ENCODE measurements at regions not wholly inside any gene's neighbourhood (a gene's known extent, or its start where the extent isn't known, plus 50 kb on each side); places are given as distances from the start of the nearest gene placed in this dataset.
A peak's percentile ranks its signal among the peaks of the same experiment; 100 is the strongest.

DNA sequence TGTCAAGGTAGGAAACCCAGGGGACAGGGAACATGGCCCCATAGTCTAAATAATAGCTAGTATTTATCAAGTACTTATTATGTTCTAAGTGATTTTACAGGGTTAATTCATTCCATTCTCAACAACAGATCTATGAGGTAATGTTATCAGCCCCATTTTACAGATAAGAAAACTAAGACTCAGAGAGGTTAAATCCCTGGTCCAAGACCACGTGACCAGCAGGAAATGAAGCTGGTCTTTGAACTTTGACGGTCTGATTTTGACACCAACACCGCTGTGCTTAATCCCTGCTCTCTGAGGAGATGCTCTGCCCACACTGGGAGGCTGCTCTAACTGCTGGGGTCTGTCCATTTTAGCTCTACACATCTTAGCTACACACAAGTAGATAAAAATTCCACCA, 253.5 kb downstream of the SPTSSA start:
- no peak for DNase-seq

DNA sequence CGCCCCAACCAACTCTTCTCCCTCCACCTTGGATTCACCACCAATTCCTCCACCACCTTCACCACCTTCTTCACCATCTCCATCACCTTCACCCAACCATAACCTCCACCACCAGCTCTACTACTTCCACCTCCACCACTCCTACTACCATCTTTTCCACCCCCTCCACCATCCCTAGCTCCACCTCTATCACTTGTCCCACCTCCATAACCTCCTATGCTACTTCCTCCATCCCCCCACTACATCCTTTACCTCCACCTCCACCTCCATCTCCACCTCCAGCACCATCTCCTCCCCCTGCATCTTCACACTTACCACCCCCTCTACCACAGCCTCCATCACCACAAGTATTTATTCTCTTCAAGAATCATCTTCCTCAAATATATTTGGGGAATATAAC, 254.9 kb upstream of the EGLN3 start:
- DNase-seq: no peak

DNA sequence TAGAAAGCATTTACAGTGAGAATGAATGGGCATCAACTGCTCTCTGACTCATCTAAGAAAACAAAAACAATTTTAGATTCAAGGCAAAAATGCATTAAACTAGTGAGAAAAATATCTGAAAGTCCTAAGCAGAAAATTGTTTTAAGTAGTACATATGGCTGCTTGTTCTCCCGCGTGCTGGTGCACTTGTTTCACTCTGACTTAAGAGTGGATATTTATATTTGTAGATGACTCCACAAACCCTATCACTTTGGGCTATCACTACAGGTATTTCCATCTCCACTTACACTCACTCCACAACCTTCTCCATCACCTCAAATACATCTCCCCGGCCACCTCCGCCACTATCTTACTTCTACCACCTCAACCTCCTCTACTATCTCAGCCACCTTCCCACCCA, 253.9 kb upstream of the EGLN3 start:
- DNase-seq: no peak

DNA sequence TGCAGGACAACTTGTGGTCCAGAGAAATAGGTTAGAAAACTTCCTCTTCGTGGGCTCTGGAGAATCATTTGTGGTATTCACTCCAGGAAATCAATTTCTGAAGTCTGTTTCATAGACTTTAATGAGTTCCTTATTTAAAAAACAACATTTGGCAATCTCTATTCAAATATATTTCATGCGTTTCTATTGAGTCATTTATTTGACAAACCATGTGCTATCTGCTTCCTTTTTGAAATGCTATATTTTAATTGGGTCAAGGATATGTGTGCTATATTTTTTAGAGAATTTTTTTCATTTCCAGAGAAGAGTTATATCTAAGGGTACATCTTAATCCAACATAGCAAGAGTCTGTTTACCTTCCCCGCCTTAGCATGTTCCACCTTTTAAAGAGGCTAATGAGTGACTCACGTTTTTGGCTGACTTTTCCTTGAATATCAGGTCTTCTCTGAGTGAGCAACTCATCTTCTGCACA, 252.4 kb upstream of the EGLN3 start:
- no peak for DNase-seq

DNA sequence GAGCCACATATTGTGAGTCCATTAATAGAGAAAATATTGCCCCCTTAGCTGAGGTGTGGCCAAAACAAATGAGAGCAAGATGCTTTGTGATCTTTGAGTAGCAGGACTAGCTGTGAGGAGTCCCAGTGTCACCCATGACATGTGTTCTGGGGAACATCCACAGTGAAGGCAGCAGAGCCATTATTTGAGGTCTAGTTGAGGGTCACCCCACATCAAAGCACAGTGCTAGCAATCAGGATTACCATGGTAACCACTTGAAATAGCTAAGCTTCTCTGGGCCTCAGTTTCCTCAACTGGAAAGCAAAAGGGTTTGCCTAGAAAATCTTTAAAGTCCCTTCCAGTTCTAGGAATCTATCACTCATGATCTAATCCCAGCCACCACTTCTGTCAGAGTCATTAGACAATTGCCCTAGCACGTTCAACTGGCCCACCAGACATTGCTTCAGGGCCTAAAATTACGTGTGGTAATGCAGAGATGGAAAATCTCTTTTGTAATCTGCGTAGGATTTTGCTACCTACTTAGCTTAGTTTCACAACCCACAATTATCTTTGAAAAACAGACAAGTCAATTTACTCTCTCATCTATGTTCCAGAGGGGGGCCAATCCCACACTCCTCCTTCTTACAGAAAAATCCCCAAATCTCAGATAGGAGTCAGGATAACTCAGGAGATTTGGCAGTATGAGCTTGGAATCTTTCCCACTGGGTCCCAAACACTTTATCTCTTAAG, 251.2 kb upstream of the EGLN3 start:
- DNase-seq: peak; percentile 2

DNA sequence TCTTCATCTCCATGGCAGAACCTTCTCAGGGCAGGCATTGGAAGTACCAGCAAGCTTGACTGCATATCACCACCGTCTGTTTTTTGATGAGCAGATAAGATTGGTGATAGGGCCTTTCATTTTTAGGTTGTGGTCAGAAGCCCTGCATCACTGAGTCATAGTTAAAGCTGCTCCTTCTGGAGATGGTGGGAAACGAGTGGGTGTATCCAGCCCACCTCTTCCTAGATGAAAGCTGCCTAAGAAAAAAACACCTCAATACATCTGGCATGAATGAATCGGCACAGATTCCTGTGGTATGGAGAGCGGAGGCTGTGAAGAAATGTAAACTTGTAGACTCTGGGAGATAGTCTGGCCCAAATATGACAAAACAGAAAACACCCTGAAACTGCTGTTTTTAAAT, 248.7 kb upstream of the EGLN3 start:
- peak; percentile 21 for DNase-seq

DNA sequence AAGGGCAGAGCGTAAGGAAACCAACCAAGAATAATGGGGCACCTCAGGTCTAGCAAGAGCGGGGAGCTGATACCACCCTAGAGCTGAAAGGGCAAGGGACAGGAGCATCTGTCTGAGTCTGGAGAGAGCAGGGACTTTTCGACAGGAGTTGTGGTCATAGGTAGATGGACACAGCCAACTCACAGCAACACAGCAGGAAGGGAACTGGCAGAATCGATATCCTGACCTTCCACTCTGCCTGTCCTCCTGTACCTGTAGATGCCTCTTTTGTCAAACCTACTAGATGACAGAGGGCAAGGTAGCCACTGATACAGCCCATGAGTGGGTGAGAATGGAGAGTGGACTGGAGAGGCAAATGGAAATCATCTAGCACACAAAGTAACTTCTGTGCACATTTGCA, 247.2 kb upstream of the EGLN3 start:
- DNase-seq: no peak

DNA sequence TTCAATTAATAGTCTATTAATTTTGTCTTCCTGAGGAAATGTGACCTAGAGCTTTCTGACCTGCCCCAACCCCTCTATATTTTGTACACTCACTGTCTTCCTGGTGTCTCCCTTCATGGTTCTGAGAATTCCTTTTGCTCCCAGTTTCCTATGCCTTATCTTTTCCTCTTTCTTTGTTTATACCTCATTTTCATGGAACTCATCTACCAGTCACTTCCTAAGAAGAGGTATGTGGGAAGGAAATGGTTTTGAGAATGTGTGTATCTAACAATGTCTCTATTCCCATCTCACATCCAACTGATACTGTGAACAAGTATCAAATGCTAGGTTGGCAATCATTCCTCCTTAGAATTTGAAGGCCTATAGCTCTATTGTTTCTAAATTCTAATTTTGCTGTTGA, 245.1 kb upstream of the EGLN3 start:
- no peak for DNase-seq

DNA sequence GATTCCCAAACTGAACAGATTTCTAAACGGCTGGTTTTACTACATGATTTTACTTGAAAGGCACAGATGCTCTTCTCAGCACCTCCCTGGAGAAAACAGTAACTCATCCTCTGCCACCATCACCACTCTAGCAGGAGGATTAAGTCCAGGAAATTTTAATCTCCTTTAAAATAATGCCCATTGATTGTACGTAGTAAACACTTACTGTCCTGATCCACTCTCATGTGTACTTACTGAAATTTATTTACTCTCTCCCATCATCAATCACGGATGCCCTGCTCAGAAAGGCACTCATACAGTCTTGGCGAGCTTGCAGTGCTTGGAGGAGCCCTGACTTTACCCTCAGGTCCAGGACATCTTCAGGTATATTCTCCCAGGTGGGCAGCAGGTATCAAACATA, 239.8 kb upstream of the EGLN3 start:
- no peak for DNase-seq

DNA sequence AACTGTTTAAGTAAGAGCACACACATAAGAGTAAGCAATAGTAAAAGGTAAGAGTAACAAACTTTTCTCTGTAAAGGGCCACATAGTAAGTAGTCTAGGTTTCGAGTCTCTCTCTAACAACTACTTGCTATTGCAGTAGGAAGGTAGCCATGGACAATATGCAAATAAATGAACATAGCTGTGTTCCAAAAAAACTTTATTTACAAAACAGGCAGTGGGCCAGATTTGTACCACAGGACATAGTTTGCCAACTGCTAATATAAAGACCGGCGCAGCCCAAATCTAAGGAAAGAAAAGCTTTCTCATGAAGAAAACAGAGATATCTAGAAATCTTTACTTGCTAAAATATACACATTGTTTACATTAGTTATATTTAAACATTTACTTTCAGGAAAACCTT, 239.0 kb upstream of the EGLN3 start:
- DNase-seq: no peak

DNA sequence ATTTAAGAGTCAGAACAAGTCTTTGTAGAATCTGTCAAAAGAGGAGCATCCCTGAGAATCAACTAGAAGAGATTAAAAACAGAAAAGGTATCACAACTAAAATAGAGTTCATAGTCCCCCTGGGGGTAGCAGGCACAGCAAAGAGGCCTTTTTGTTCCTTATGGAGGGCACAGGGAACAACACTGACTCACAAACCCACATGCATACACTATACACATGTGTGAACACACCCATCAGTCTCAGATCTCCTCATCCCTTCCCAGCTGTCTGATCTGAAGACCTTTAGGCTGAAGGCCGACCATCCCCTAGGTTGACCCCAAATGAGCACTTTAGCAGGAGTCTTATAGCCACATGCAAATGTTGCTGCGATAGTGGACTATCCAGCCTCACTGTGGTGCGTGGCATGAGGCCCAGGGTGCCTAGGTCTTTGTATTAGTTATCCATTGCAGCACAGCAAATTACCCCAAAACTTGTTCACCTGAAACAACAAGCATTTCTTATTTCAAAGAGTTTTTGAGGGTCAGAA, 236.7 kb upstream of the EGLN3 start:
- no peak for DNase-seq

DNA sequence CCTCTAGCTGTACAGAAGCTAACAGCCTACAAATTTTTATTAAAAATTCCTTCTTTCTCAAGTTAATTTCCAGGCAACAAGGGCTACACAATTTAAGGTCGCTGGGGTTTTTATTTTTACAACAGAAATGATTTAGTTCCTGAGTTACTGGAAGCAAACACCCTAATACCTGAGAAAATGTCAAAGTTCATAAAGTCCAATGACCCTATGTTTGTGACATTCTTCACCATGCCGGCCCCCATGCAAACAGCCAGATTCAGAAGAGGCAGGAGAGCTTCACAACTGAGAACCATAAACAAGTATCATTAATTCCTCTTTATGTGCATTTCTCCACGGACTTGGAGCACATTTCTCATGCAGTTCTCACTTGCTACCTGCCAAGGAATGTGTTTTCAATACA, 236.2 kb upstream of the EGLN3 start:
- no peak for DNase-seq

DNA sequence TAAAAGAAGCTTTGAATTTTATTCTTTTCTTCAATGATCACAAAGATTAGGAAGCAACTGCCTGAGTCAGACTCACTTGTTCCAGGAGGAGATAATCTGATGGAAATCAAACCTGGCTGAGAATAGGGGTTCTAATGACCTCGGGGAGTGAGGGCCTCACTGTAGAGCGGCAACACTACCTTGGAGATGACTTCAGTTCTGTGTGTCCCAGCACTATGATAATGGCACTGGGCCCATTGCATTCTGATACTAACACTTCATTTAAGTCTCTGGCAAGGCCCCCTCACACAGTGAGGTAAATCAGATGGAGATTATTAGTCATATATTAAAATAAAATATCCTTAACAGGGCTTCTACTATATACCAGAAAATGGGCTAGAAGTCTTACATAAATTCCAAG, 233.3 kb upstream of the EGLN3 start:
- no peak for DNase-seq

DNA sequence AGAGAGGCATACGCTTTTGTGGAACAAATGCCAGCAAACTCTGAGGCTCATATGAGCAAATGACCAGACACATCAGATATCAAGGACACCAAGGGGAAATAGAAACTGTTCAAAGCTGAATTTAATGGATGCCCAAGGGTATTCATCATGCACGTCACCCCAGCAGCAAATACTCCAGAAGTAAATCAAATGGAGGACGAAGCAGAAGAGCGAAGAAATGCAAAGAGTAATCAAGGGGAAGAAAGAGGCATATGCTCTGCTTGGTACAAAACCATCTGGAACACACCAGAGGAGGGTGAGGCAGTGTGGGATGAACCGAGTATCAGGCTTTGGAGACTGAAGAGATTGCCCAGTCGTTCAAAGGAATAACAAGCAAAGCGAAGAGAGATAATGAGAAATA, 232.6 kb upstream of the EGLN3 start:
- no peak for DNase-seq

DNA sequence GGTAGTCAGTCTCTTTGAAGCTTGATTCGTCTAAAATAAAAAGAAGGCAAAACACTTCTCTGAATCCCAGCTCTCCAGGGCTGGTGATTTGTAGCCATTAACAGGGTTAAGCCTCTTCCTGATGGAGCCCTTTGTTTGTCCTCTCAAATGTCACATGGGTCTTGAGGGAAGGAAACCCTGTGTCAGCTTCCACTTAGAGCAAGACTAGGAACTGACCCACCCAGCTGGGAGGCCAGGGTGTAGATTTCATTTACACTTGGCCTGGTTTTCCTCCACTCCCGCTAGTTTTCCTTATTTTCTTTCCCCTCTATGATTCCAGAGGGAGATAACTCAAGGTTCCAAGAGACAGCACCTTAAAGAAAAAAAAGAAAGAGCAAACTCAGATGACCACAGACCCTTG, 230.5 kb upstream of the EGLN3 start:
- DNase-seq: no peak

DNA sequence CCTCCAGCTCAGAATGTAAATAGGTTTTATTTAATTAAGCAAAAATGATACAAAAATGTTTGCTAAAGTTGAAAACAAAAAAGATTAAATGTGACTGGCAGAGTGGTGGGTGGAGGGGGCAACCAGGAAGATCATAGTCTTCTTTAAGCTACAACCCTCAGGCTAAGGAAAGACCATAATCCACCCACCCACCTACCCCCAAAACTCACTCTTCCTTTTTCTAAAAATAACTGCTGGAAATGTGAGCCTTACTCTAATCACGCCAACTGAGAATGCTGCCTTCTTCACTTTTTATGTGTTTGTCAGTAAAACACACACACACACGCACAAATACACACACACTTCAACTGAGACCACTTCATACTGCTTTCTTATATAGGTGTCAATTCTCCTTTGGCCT, 230.0 kb upstream of the EGLN3 start:
- DNase-seq: no peak

DNA sequence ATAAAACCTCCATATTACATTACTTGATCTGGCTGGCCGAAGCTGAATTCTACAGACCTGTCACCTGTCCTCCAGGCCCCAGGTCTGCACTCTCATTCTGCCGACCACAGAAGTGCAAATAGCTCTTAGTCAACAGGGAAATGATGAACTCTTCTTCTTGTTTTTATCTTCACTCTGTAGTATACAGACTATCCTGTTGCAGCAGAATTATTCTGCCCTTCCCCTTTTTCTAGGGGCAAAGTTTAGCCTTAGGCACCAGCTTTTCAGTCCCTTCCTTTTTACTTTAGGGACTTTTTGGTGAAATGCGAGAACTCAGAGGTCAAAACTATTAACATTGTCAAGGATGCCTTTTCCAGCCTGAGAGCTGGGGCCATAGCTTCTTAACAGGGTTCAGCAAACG, 229.6 kb upstream of the EGLN3 start:
- DNase-seq: no peak

DNA sequence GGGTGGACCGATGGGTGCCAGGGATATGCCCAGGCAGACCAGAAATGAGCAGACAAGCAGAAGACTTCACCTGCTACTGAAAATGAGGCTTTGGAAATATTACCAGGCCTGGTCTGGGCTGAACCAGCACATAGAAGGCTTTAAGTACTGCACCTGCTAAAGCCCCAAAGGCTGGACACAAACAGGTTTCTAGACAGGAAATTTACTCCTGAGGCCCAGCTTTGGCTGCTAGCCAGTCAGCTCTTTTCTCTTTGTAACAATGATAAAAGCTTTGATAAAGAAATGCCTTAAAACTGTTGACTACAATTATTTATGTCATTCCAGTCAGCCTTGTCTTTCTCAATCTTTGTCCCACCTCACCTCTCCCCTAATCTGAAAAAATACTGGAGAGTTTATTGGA, 228.9 kb upstream of the EGLN3 start:
- DNase-seq: no peak

DNA sequence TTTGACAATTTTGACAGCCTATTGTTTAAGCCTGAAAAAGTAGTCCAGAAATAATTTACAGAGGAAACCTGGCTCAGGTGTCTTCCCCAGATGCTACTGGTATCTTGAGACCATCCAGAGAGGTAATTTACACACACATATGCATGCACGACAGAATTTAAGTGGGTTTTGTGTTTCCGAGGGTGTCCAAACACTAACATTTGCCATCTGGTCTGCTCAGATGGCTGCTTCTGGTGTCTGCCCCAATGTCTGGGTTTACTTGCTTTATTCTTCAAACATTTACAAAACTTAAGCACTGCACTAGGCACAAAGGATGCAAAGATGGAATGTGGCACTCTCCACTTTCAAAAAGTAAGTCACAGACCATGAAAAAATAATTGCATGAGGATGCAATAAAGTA, 226.6 kb upstream of the EGLN3 start:
- no peak for DNase-seq

DNA sequence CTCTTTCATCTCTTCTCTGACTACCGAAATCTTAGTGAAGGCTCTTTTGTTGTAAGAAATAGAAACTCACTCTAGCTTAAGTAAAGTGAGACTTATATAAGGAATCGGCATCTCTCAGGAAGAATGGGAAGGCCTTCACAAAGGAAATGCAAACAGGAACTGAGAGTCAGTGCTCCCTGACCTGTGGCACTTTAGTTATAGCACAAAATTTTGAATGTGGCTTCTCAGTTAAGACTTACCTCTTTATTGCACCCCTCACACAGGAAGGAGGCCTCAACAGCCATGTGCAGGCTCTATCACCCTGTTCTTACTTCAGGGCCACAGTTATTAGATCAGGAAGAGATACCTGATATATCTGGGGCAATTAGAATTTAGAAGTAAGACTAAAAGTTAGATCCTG, 224.7 kb upstream of the EGLN3 start:
- DNase-seq: no peak

DNA sequence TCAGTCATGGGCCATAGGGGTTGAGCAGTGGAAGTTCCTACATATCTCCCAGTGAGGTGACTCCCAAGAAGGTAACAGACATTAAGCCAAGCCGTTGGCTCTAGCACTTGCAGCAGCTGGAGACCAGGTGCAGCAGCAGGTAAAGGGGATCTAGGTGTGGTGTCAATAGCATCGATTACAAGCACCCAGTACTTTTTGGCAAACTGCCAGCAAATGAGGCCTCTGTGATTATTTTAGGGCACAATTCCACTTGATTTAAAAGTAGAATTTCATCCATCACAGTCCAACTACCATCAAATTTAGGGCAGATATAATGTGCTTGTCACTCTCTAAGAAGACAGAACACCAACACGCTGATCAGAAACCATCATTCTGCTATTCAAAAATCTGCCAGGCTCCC, 224.1 kb upstream of the EGLN3 start:
- no peak for DNase-seq

DNA sequence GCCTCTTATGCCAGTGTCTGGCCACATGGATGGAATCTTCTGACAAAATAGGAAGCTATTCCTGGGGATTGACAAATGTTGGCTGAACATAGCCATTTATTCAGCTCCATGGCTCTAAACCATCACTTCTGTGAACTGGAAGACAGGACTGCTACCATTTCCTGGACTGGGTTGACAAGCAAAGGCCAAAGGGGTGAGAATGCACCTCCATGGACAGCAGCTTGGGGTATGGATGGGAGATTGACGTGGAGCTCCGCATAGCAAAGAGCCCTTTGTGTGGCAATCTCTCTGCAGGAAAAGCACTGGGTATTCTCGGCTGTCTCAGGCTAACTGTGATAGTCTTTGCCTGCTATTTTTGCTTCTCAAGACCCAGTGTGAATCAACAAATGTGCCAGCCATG, 223.0 kb upstream of the EGLN3 start:
- no peak for DNase-seq

DNA sequence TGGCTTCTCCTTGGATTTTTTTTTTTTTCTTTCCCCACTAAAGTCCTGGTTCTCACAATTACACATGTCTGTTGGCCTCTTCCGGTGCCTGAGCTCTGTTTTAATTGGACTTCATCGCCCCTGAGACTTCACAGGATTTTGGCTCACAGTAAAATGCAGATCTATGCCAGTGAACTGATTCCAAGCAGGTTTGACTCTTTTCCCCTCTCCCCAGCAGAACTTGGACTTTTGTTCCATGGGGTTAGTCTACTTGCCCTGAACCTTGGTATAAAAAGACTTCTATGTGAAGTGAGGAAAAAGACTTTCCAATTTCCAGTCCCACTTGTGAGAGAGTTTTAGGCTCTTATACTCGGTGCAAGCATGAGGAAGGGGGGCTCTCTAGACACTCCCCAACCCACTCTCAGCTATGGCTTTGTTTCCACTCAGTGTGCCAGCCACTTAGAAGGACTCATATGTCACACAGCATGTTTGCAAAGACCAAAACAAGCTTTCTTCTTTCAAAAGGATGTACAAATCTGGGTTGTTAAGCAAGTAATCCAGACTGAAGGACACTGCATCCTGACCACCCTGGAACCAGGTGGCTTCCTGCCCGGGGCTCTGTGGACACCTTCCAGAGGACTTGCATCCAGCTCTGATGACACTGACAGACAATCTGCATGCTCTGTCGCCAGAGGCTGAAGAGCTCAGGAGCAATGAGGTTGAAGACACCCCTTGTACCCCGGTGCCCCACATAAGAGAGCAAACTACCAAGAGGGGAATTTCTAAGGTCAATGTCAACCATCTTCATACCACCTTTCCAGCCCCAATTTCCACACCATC, 221.9 kb upstream of the EGLN3 start:
- no peak for DNase-seq

DNA sequence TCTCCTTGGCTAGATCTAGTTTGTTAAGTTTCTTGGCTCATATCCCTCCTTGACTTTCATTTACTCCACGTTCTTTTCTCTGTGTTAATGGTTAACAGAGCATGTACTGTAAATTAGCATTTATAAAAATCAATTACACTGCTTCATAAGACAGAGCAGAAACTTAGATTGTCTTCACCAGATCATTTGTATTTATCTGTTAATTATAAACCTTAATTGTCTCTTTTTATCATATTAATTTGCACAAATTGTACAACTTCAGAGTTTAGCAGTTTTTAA, 221.2 kb upstream of the EGLN3 start:
- no peak for DNase-seq

Measured in stimulated activated CD4-positive, alpha-beta T cell treated with anti-CD3 and anti-CD28 coated beads, Interleukin-1b, Interleukin-23, amount 100 ng/mL, for 48 hours (primary cell).